ENCODE measurements at regions not wholly inside any gene's neighbourhood (a gene's known extent, or its start where the extent isn't known, plus 50 kb on each side); places are given as distances from the start of the nearest gene placed in this dataset.
"Not testable (repeated sequence)": the region's sequence is repeated elsewhere in the genome, so short reads cannot be mapped to it uniquely, and the experiment has no call there.

DNA sequence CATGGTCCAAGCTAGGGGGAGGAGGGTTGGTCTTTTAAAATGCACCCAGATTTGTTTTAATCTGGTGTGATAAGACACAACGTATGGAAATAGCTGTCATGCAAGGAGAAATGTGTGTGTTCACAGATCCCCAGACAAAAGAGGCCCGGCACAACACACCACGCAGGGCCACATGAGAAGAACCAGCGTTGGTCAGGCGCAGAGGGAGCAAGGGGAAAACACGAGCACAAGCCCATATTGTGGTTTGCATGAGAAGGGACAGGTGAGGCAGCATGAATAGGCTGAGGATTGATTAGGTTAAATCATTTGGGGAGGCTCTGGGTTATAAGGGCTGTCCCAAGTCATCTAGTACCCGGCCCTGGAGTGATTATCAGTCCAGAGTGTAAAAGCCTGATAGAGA lies 272.5 kb upstream of the NCKAP5 start:
- DNase-seq (ENCODE audit: low read depth), result no peak

DNA sequence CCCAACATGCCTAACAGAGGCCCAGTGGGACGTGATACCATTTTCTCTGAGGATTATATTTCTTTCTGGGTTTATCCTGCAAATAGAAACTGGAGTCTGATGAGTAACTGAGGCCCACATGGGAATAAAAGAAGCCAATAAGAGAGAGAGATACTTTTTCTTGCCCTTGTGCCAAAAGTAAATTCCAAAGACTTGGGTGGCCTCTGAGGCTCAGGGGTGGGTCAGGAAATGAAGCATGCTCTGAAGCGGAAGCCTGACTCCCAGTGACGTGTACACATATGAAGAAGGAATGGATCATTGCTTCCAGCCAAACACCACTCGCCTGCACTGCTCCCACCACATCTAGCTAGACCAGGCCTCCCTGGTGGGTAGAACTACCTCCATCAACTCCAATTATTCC lies 273.6 kb upstream of the NCKAP5 start:
- no peak for DNase-seq (ENCODE audit: low read depth)

DNA sequence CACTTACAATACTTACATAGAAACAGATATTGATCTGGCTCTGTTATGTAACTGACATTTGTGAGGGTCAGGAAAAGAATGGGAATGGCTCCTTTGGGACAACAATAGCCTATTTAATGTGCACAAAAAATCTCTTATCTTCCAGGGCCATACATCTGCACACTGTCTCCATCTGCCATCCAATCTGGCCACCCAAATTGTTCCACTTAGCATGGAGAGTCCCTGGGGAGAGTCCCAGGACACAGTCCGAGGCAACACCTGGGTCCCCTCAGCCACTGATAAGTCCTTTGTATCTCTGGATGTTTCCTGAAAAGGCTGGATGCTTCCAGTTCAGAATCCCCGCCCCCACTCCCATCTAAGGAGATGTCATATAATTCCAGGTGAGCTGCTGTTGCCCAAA lies 274.2 kb upstream of the NCKAP5 start:
- DNase-seq (ENCODE audit: low read depth), result no peak

DNA sequence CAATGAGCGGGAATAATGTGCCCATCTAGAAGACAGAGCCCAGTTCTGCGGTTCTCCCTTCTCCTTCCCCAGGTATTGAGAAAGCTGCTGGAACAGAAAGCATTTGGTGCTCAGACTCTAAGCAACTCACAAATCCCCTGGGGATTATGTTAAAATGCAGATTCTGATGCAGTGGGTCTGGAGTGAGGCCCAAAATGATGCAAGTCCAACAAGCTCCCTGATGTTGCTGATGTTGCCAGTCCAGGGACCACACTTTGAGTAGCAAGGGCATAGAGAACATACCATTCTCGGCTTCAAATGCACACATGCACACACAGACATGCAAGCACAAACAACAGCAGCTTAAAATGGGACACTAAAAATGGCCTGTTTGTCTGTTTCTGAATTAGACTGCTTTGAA lies 274.8 kb upstream of the NCKAP5 start:
- no peak for DNase-seq (ENCODE audit: low read depth)

DNA sequence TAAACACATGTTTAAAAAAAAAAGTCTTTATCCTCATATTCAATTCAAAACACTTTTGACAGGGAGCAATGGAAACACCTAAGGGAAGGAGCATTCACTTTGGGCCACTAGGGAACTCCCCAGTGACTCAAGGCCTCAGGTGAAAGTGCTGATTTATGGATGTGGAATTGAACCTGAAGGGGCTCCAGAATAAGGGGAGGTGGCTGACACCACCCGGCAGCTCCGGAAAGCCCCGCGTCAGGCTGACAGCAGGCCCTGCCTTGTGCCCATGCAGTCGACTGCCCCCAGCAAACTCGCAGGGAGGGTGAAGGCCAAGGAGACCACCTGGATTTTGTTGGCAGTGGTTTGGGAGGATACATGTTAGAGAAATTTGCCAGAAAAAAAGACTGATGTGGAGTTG lies 275.3 kb upstream of the NCKAP5 start:
- no peak for DNase-seq (ENCODE audit: low read depth)

DNA sequence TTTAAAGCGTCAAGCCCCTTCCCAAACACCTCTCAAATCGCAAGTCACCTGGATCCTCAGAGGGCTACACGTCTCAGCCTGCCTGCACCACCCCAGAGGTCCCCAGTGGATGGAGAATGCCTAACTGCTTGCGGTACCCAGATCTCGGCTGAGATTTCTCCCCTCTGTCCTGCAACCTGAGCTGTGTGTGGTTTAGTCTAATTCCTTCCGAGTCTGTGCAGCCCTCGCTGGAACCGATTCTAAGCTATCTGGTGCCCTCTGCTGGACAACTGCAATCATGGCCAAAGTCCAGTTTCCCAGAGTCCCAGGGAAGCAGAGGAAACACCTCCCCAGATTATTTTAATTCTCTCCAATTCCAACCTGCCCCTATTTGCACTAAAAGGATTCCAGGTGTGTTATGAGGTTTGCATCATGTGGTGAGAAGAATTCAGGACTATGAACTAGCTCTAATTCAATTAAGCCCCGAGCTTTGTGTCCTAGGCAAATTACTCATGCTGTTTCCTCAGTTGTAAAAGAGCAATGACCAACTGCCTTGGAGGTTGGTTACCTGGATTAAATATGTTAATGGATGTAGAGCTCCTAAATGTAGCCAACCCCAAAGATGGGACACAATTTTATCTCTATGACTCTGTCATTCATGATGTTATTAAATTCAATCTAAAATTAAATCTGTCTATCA lies 276.1 kb upstream of the NCKAP5 start:
- DNase-seq (ENCODE audit: low read depth), result peak; percentile 24

DNA sequence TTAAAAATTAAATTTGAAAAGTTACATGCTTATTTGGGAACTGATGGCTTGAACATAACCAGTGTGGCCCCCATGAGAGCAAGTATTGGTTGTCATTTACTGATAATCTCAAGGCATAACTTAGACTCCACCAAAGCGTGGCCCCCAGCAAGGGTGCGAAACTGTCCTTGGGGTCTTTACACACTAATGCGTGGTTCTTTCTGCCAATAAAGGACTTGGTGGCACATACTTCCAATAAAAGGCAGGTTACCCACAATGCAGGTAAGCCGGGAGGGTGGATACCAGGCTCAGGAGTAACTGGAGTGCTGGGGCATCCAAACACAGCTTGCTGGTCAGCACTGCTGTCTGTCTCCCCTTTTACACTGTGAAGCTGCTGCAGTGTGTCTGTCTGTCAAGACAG lies 278.2 kb upstream of the NCKAP5 start:
- no peak for DNase-seq (ENCODE audit: low read depth)

DNA sequence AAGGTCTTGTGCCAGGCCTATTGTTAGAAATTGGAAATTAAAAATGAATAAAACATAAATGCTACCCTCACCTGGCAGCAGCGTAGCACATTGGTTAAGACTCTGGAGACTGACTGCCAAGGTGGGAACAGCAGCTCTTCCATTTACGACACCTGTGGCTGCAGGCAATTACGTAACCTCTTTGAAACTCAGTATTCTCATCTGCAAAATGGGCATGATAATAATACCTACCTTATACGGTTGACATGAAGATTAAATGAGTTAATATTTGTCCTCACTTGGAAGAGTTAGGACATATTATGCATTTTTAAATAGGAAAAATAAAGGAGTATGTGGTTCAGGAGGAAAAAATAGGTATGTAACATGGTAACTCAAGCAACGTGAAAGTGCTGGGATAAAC lies 279.3 kb upstream of the NCKAP5 start:
- DNase-seq (ENCODE audit: low read depth), result no peak

DNA sequence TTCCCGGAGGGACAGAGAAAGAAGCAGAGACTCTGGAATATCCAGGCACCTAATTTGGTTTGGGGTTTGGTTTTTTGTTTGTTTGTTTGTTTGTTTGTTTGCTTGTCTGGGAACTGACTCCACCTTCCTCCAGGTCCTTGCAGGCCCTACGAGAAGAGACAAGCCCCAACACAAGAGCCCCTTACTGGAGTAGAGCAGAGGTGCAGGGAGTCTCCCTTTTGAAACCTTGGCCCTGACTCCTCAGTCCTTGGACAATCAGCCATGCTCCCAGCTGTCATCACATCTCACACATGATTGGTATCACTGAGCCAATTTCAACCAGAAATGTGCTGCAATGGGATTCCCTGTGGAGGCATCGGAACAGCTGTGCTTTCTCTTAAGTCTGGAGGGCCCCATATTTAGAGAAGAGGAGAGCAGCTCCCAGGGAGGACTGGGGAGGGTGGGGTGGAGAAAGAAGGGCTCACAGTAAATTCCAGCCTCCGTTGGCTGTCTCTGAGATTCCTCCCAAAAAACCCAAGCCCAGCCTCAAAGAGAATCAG lies 279.9 kb upstream of the NCKAP5 start:
- DNase-seq (ENCODE audit: low read depth), result no peak

DNA sequence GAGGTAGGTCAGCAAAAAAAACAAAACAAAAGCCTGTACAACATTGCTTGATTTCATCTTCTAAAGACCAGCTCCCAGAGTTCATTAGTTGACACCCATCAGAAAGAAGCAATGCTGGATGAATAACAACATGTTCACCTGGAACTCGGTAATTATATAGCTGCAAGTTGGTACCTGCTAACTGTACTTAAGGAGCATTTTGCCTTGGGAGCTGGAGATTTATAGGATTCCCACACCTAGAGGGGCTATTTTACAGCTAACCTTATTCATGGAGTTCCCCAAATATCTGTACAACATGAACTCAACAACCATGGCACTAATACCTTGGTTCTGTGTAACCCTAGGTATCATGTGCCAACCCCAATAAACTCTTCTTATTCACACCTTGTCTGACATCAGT lies 281.1 kb upstream of the NCKAP5 start:
- no peak for DNase-seq (ENCODE audit: low read depth)

DNA sequence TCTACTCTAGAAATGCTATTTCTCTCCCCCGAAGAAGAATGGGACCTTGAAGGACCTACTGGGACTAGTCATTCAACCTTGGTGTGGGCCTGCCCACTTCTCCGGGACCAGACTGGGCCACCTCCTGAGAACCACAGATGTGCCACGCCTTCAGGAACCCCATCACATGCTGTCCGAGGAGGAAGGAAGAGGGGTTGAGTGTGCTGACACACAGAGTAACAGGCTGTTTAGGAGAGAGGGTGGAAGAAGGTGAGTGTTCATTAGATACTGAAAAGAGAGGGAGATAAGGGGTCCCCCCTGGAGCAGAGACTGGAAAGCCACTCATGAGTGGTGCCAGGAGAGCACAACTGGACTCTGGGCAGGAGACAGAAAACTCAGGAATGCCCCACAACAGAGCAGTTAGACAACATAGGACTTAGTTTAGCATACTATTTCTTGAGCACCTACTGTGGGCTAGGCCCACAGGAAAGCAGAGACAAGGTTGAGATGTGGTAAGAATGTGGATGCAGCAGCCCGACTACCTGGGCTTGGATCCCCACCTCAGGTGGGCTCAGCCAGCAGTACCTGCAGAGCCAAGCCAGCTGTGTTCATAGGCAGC lies 286.4 kb upstream of the NCKAP5 start:
- no peak for DNase-seq (ENCODE audit: low read depth)

DNA sequence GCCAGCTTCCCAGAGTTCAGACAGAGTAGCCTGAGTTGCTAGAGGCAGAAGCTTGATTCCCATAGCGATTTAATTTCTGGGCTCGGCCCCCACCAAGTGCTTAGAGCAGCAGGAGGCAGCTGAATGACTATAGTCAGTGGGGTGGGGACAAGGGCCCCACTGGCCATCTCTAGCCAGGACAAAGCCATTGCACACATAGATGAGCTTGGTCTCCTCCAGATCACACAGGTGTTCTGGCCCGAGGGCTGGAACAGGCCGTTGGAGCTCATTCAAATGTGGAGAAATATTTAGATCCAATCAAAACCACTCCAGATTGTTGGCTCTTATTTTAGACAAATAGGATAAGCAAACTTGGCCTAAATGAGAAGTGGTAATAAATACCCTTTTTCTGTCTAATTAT lies 287.3 kb upstream of the NCKAP5 start:
- DNase-seq (ENCODE audit: low read depth), result no peak

DNA sequence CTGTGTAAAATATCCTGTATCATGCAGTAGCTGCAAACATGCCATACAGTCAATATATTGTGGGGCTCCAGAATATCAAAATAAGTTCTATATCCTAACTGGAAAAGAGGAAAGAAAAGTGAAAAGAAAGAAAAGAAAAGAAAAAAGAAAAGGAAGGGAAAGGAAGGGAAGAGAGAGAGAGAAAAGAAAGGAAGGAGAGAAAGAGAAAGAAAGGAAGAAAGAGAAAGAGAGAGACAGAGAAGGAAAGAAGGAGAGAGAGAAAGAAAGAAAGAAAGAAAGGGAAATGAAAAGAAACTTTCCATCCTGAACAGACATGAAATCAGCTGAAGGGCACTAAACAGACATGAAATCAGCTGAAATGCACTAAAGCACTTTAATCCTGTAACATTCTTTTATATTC lies 288.4 kb upstream of the NCKAP5 start:
- DNase-seq (ENCODE audit: low read depth), result no peak

DNA sequence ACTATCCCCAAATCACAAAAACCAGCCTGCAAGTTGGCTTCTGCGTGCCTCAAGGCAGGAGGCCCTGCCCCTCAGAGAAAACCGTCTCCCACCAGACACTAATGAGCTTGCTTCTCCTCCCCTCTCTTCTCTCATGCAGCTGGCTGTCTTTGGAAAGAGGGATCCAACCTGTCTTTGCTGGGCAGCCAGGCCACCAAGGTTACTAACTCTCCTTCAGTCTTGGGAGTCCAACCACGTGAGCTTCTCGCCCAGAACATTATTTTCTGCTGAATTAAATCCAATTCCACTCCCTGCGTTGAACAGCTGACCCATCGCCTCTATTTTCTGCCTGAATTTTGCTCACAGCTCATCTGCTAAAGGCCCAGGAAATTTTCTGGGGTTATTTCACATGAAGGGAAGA lies 291.3 kb upstream of the NCKAP5 start:
- DNase-seq (ENCODE audit: low read depth), result no peak

DNA sequence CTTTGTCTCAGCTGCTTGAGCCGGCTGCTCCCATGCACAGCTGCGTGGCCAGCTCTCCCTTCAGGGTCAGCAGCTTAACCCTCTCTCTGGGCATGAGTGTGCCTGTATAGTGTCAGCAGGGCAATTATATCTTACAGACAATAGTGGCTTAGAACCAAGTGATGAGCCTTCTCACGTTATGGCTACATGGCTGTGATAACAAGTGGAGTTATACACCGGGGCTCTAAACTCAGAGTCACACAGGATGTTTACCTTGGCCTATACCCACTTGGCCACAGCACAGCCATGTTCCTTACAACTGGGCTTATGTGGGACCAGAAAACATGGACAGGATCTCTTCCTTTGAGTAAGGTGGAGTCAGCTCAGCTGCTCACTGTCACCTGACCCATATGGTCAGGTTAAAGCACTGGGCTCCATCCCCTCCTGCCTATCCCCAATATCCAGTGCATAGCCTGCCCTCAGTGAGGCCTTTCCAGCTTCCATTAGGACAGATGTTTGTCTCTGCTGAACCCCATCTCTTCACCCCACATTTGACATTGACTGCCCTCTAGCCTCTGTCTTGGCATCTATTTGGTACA lies 294.2 kb upstream of the NCKAP5 start:
- DNase-seq (ENCODE audit: low read depth), result no peak

DNA sequence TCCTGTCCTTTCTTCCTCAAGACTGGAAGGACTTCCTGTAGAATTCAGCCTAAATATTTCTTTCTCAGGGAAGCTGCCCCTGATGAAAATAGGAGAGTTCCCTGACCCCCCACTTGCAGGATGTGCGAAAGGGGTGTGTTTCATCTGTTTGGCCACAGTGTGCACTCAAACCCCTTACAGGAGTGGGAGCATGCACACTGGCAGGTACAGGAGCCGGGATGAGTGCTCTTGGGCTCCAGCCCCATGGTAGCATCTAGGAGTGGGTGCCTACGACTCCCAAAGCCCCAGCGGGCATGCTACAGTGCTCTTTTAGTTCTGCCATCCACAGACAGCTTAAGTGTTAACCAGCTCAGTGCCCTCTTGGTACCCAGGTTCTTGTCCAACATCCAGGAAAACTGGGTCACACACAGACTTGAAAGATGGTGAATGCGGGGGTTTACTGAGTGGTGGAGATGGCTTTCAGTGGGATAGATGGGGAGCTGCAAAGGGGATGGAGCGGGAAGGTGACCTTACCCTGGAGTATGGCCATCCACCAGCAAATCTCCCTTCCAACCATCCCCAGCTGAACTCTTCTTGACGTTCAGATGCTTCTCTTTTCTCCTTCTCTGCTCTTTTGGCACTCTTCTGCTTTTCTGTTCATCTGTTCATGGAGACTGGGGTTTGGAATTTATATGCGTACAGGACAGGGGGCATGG lies 295.0 kb upstream of the NCKAP5 start:
- no peak for DNase-seq (ENCODE audit: low read depth)

DNA sequence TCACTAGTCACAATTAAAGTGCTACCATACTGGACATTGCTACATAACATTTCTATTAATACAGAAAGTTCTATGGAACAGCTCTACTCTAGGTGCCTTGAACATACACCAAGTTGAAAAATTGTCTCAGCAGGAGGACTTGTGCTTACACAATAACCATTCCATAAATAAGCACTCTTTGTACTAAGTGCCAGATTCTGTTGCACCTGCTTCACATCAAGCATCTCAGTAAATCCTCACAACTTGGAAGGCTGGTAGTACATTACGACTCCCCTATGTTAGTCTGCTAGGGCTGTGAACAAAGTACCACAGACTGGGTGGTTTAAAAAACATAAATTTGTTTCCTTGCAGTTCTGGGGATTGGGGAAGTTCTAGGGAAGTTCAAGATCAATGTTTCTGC lies 296.9 kb upstream of the NCKAP5 start:
- DNase-seq (ENCODE audit: low read depth), result no peak

DNA sequence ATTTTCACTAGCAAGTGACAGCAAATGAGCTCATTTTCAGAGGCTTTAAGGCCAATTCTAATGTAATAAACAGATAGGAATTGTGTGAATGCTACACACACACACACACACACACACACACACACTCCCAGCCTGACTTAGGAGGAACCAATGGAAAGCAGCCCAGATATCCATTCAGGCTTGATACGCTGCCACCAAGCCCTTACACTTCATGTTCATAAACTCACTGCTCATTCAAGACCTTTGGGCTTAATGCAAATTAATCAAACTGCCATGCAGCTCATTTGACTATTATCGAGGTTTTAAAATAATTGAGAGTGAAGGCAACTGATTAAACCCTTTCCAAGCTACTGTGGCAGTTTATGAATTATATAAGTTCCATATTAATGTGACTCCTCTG lies 298.9 kb upstream of the NCKAP5 start:
- no peak for DNase-seq (ENCODE audit: low read depth)

DNA sequence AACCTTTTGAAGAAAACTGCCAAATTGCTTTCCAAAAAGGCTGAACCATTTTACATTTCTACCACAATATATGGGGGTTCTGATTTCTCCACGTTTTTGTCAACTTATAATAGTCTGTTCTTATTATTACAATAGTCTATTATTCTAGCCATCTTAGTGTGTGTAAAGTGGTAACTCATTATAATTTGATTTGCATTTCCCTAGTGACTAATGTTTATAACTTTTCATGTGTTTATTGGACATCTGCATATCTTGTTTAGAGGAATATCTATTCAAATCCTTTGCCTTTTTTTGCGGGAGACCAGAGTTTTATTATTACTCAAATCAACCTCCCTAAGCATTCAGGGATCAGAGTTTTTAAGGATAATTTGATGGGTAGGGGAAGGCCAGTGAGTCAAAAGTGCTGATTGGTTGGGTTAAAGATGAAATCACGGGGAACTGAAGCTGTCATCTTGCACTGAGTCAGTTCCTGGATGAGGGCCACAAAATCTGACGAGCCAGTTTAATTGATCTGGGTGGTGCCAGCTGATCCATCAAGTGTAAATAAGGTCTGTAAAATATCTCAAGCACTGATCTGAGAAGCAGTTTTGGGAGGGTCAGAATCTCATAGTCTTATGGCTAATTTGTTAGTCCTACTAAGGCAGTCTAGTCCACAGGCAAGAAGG lies 303.4 kb upstream of the NCKAP5 start:
- DNase-seq (ENCODE audit: low read depth), result no peak

DNA sequence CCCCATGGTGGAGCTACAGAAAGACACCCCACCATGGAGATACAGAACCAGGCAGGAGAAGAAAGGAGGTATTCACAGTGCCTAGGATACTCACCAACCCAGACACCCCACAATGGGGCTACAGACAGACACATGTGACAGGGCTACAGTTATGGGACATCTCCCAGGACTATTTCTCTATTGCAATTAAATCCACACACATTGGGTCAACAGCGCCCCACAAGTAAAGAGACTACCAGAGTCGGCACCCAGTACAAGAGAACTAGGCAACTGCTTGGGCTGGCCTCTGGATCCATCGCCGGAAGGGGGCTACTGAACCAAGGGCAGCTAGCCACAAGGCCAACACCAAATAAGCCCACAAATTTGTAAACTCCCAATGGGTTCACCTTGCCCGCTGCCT lies 310.1 kb upstream of the NCKAP5 start:
- no peak for DNase-seq (ENCODE audit: low read depth)

DNA sequence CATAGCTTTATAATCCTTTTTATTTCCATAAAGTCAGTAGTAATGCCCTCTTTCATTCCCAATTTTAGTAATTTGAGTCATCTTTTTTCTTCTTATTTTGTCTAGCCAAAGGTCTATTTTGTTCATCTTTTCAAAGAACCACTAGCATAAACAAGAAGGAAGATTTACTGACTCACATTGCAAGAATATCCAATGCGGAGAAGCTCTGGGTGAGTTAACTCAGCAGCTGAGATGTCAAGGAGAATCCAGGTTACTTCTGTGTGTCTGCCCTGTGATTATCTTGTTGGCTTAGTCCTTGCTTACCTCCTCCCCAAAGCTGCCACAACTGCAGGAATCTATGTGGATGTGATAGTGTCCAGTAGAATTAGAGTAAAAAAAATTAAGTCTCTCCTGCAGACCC lies 311.4 kb upstream of the NCKAP5 start:
- no peak for DNase-seq (ENCODE audit: low read depth)

DNA sequence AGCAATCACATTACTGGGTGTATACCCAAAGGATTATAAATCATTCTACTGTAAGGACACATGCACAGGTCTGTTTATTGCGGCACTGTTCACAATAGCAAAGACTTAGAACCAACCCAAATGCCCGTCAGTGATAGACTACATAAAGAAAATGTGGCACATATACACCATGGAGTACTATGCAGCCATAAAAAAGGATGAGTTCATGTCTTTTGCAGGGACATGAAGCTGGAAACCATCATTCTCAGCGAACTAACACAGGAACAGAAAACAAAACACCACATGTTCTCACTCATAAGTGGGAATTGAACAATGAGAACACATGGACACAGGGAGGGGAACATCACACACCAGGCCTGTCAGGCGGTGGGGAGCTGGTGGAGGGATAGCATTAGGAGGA lies 313.9 kb upstream of the NCKAP5 start:
- DNase-seq (ENCODE audit: low read depth), result not testable (repeated sequence)
